Activated T-cell treated with anti-CD3 and anti-CD28 coated beads for 1 hour (primary cell): ENCODE measurements at regions not wholly inside any gene's neighbourhood (a gene's known extent, or its start where the extent isn't known, plus 50 kb on each side); places are given as distances from the start of the nearest gene placed in this dataset.

ENCODE experiments used
- DNase-seq: peaks from one replicate; pipeline ENCODE4 v3.0.0-alpha.2; 2020; ENCODE audit warnings: low read depth

DNA sequence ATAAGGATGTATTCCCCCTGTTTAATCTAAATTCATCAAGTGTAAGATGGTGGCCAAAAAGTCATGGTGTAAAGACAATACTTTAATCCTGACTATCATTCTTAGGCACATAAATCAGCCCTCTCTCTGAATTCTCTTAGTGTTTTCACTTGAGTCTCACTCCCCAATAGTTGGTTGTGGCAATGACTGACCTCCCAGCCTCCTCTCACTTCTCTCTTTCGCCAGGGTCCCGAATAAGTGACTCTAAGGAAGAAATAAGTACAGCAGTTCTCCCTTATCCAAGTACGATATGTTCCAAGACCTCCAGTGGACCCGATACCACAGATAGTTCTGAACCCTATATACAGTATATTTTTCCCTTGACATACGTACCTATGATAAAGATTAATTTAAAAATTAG is 335.3 kb downstream of the MAF start:
- no peak for DNase-seq

DNA sequence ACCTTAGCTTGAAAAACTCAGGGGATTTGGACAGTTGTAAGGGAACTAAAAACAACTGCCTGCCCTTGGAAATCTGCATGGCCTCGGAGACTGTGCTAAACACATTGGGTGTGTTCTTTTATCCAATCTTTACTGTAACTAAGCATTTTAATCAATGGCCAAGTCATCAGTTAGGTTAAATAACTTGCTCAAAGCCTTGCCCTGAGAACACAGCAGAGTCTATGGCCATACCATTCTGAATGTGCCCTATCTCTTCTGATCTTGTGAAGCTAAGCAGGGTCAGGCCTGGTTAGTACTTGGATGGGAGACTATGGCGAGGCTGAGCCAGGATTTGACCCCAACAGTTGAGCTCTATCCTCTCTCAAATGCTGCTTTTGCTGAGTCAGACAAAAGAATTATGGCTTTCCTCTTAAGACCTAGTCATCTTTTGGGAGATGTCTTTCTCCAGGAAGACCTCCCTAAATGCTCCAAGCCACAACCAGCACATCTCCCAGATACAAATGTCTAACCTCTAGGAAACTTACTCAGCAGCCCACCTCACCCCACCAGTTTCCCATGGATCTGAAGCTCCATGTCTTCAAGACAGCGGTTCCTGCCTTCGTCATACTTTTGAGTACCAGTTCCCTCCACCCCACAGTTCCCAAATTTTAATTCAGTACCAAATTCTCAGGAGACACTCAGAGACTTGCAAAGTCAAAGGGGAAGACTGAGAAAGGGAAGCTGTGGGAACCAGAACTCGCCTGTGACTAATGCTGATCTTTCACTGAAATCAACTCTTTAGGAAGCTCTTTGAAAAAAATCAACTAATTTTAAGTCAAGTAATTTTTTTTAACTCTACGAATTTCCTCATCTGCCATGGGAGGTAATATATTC is 336.1 kb downstream of the MAF start:
- no peak for DNase-seq

DNA sequence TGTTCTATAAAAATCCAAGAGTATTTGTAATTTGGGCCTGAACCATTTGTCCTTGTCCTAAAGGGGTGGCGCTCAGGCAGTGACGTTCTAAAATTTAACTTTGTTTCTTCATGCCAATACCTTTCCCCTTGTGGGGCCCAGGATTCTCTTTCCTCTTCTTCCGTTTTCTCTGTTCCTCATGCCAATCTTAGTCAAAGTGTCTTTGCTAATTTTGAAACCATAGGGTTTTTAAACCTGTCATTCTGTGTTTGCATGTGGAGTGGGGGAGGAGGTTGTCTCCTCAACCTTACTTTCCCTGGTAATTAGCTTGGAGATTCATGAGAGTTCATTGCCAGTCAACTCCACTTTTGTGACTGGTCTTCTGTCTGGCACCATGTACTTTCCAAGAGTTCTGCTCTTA is 337.1 kb downstream of the MAF start:
- DNase-seq, result no peak
